Effector memory CD8-positive, alpha-beta T cell (primary cell): ENCODE measurements at regions not wholly inside any gene's neighbourhood (a gene's known extent, or its start where the extent isn't known, plus 50 kb on each side); places are given as distances from the start of the nearest gene placed in this dataset.
"Not testable (repeated sequence)": the region's sequence is repeated elsewhere in the genome, so short reads cannot be mapped to it uniquely, and the experiment has no call there.

Experiments used
- ATAC-seq: fragments of 150-1000 bp; cut with Tn5 transposase; replicated peaks from 2 replicates; pipeline ENCODE4 v1.10.0; 2021; ENCODE audit warnings: mild to moderate bottlenecking, moderate library complexity
- DNase-seq, 3 experiments: peaks; one replicate each; pipeline ENCODE4 v3.0.0; 2021
- H3K27ac Mint-ChIP-seq, 2 donors: one replicate each; pipeline ENCODE4 v1.8.0; 2022; ENCODE audit warnings: mild to moderate bottlenecking in 2 of 2, mixed read lengths in 2 of 2, moderate library complexity in 2 of 2
- H3K27me3 Mint-ChIP-seq, 2 donors: one replicate each; pipeline ENCODE4 v1.8.0; 2022; ENCODE audit warnings: mixed read lengths in 2 of 2
- H3K36me3 Mint-ChIP-seq: one replicate; pipeline ENCODE4 v1.8.0; 2022; ENCODE audit warnings: mild to moderate bottlenecking, moderate library complexity, mixed read lengths; ENCODE audit not compliant: insufficient read depth
- H3K4me1 Mint-ChIP-seq, 2 donors: one replicate each; pipeline ENCODE4 v1.8.0; 2022; ENCODE audit warnings: low read depth in 2 of 2, mixed read lengths in 2 of 2
- H3K4me3 Mint-ChIP-seq, 2 donors: one replicate each; pipeline ENCODE4 v1.8.0; 2022; ENCODE audit warnings: mild to moderate bottlenecking in 2 of 2, mixed read lengths in 2 of 2, moderate library complexity in 2 of 2
- H3K9me3 Mint-ChIP-seq, 2 donors: one replicate each; pipeline ENCODE4 v1.8.0; 2022; ENCODE audit warnings: mixed read lengths in 2 of 2

GRCh38 chr6:164066766-164067165 lies 652.2 kb downstream of the QKI start:
- Mint-ChIP-seq H3K4me1 (no peaks in the 10 kb centered on the region), H3K9me3 (no peaks in the 10 kb centered on the region), H3K36me3 (no peaks in the 10 kb centered on the region), H3K27ac (no peak overlapping the region), H3K27me3 (peaks cover 5 to 6% of the 10 kb centered on the region in 2 donors), H3K4me3 (no peak overlapping the region)
- DNase-seq (no peak), ATAC-seq (no peak)

DNA sequence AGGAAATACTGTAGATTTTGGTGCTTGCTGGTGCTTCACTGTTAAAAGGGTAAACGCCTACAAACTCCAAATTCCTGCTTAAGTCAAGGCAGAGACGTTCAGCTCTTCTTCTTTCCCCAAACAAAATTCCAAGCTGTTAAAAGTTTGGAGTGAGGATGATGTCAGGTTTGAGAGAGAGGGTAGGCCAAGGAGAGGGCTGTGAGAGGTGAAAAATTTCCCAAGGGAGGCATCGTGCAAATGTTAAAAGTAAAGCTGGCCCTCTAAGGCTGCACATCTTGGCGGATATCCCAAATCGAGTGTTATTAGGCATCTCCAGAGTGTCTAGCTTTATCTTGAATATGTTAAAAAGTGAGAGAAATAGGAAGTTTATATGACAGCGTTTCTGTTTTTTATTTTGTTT lies 651.8 kb downstream of the QKI start:
- Mint-ChIP-seq H3K4me3 (no peak overlapping the region), H3K36me3 (no peaks in the 10 kb centered on the region), H3K9me3 (no peaks in the 10 kb centered on the region), H3K27me3 (peaks cover 6 to 8% of the 10 kb centered on the region in 2 donors), H3K27ac (no peak overlapping the region), H3K4me1 (no peaks in the 10 kb centered on the region)
- DNase-seq (no peak), ATAC-seq (no peak)

DNA sequence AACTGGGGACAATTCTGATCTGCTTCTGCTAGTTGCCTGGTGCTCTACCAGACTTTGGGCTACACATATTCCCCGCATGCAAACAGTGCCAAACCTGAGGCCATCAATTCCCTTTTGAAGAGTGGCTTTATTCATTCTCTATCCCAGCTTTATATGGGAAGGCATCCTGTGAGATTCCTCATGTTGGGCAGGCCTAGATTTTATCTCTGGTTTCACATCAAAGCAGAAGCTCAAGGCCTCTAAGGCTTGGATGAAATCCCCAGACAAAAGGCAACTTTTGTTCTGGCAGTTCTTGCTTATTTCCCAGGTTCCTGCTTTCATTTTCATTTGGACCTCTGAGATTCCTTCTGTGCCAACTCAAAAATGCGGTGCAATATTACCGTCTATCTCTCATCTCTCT lies 648.8 kb downstream of the QKI start:
- no peak overlapping the region for H3K4me3 Mint-ChIP-seq
- no peak for ATAC-seq
- H3K9me3 Mint-ChIP-seq, result no peaks in the 10 kb centered on the region
- no peak overlapping the region for H3K27ac Mint-ChIP-seq
- no peak for DNase-seq
- no peaks in the 10 kb centered on the region for H3K4me1 Mint-ChIP-seq
- H3K36me3 Mint-ChIP-seq, result no peaks in the 10 kb centered on the region
- peaks cover 6 to 8% of the 10 kb centered on the region in 2 donors for H3K27me3 Mint-ChIP-seq

- DNase-seq (no peak), ATAC-seq (no peak)
- Mint-ChIP-seq H3K27ac (no peak overlapping the region), H3K4me3 (no peak overlapping the region), H3K27me3 (peaks cover 6 to 8% of the 10 kb centered on the region in 2 donors), H3K36me3 (no peaks in the 10 kb centered on the region), H3K4me1 (no peaks in the 10 kb centered on the region), H3K9me3 (no peaks in the 10 kb centered on the region)
Observed at GRCh38 chr6:164062872-164063271, 648.4 kb downstream of the QKI start.

GRCh38 chr6:164057876-164058275 lies 643.4 kb downstream of the QKI start:
- no peaks in the 10 kb centered on the region for H3K36me3 Mint-ChIP-seq
- no peaks in the 10 kb centered on the region for H3K4me1 Mint-ChIP-seq
- H3K27ac Mint-ChIP-seq, result no peak overlapping the region
- peaks cover 0 to 2% of the 10 kb centered on the region in 2 donors for H3K9me3 Mint-ChIP-seq
- no peak overlapping the region for H3K4me3 Mint-ChIP-seq
- H3K27me3 Mint-ChIP-seq, result peaks cover 0 to 8% of the 10 kb centered on the region in 2 donors
- ATAC-seq, result no peak
- no peak for DNase-seq

DNA sequence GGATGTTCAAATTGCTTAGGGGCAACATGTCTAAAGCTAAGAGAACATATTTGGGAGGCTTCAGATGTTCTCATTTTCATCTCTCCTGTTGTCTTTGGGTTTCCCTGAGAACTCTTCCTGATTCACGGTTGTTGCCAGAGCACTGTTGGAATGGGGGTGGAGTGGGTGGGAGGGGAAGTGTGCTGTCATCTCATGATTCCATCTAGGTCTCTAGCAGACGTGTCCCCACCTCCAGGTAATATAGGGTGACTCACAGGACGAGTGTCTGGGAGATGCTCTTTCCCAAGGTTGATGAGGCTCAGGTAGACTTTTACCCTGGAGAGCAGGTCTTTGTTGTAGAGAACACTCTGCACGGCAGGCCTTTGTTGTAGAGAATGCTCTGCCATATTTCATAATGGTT lies 636.9 kb downstream of the QKI start:
- DNase-seq, result no peak
- no peak for ATAC-seq
- Mint-ChIP-seq H3K4me3 (no peak overlapping the region), H3K36me3 (no peaks in the 10 kb centered on the region), H3K9me3 (peaks cover 0 to 1% of the 10 kb centered on the region in 2 donors), H3K4me1 (no peaks in the 10 kb centered on the region), H3K27me3 (peaks cover 17 to 19% of the 10 kb centered on the region in 2 donors), H3K27ac (no peak overlapping the region)

DNA sequence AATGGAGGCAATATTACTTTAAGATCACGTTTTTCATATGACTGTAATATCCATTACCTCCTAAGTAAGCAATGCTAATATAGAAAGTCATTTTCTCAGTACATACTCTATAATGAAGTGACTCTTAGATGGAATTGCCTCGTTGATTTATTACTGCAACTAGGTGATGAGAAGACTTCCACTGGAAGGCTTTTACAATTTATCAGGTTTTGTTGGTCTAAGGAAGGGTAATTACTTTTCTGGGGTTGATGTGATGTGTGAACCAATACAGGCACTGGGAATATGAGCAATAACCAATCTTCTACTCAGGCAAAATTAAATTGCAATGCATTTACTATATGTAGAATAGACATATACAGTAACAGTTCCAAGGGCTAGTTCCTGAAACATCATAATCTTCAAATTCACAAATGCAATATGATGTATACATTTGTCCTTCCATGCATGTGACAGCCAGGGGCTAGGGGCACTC lies 635.0 kb downstream of the QKI start:
- Mint-ChIP-seq H3K9me3 (peaks cover 0 to 1% of the 10 kb centered on the region in 2 donors), H3K36me3 (no peaks in the 10 kb centered on the region), H3K27ac (no peak overlapping the region), H3K4me1 (no peaks in the 10 kb centered on the region), H3K27me3 (peaks cover 17 to 19% of the 10 kb centered on the region in 2 donors), H3K4me3 (no peak overlapping the region)
- ATAC-seq, result no peak
- no peak for DNase-seq

- Mint-ChIP-seq H3K9me3 (peaks cover 0 to 1% of the 10 kb centered on the region in 2 donors), H3K4me3 (no peak overlapping the region), H3K4me1 (no peaks in the 10 kb centered on the region), H3K27me3 (peaks cover 17 to 19% of the 10 kb centered on the region in 2 donors), H3K36me3 (no peaks in the 10 kb centered on the region), H3K27ac (no peak overlapping the region)
- no peak for ATAC-seq
- DNase-seq, result no peak
Observed at GRCh38 chr6:164048840-164049516, 634.5 kb downstream of the QKI start.

- Mint-ChIP-seq H3K36me3 (peaks cover 1% of the 10 kb centered on the region), H3K27me3 (peaks cover 11% of the 10 kb centered on the region in 2 donors), H3K9me3 (peaks cover 1 to 6% of the 10 kb centered on the region in 2 donors), H3K4me3 (no peak overlapping the region), H3K4me1 (no peaks in the 10 kb centered on the region), H3K27ac (no peak overlapping the region)
- ATAC-seq, result no peak
- DNase-seq, result no peak
Observed at GRCh38 chr6:164045082-164045481, 630.6 kb downstream of the QKI start.

GRCh38 chr6:164043656-164044055 lies 629.1 kb downstream of the QKI start:
- H3K4me3 Mint-ChIP-seq, H3K27ac Mint-ChIP-seq, DNase-seq, H3K36me3 Mint-ChIP-seq, H3K4me1 Mint-ChIP-seq, H3K9me3 Mint-ChIP-seq, ATAC-seq: not testable (repeated sequence)
- peaks cover 5 to 11% of the 10 kb centered on the region in 2 donors for H3K27me3 Mint-ChIP-seq

- H3K4me1 Mint-ChIP-seq, result no peaks in the 10 kb centered on the region
- DNase-seq (no peak), ATAC-seq (no peak)
- H3K27ac Mint-ChIP-seq, result no peak overlapping the region
- H3K27me3 Mint-ChIP-seq, result peaks cover 7 to 11% of the 10 kb centered on the region in 2 donors
- peaks cover 3% of the 10 kb centered on the region for H3K36me3 Mint-ChIP-seq
- peaks cover 0 to 6% of the 10 kb centered on the region in 2 donors for H3K9me3 Mint-ChIP-seq
- H3K4me3 Mint-ChIP-seq, result no peak overlapping the region
Observed at GRCh38 chr6:164042212-164042611, 627.7 kb downstream of the QKI start.

GRCh38 chr6:164040994-164041393 lies 626.5 kb downstream of the QKI start:
- Mint-ChIP-seq H3K27ac (no peak overlapping the region), H3K4me3 (no peak overlapping the region), H3K9me3 (peaks cover 0 to 6% of the 10 kb centered on the region in 2 donors), H3K36me3 (peaks cover 3% of the 10 kb centered on the region), H3K4me1 (no peaks in the 10 kb centered on the region), H3K27me3 (peaks cover 7 to 11% of the 10 kb centered on the region in 2 donors)
- ATAC-seq, result no peak
- DNase-seq, result no peak

- Mint-ChIP-seq H3K36me3 (peaks cover 3% of the 10 kb centered on the region), H3K4me3 (peak overlapping the region in 1 of 2 donors; percentile 54), H3K27me3 (peaks cover 7 to 11% of the 10 kb centered on the region in 2 donors), H3K4me1 (no peaks in the 10 kb centered on the region), H3K27ac (no peak overlapping the region), H3K9me3 (peaks cover 0 to 6% of the 10 kb centered on the region in 2 donors)
- DNase-seq (peak; percentile 3 to 45 (median 10)), ATAC-seq (peak; percentile 52)
Observed at GRCh38 chr6:164039954-164040375, 625.4 kb downstream of the QKI start.

GRCh38 chr6:164037171-164037870 lies 622.8 kb downstream of the QKI start:
- Mint-ChIP-seq H3K27ac (no peak overlapping the region), H3K36me3 (peaks cover 3% of the 10 kb centered on the region), H3K4me1 (no peaks in the 10 kb centered on the region), H3K27me3 (peaks cover 7 to 11% of the 10 kb centered on the region in 2 donors), H3K4me3 (no peak overlapping the region), H3K9me3 (no peaks in the 10 kb centered on the region)
- DNase-seq (no peak), ATAC-seq (no peak)
